ENCODE measurements at regions not wholly inside any gene's neighbourhood (a gene's known extent, or its start where the extent isn't known, plus 50 kb on each side); places are given as distances from the start of the nearest gene placed in this dataset.

DNA sequence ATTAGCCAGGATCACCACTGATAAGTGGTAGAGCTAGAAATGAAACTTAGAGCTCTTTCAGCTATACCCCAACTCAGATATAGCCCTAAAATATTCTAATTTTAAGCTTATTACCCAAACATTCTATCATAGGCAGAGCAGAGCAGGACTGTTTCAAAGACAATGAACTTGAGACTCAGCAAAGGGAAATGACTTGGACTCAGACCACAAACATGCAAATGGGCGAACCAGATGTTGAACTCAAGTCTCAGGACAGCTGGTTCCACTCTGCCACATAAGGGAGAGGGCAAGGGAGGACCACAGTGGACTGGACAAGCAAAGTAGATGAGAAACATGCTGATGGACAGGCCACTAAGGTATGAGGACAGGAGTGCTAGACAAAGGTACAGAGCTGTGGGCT, 315.3 kb downstream of the OMA1 start:
- Mint-ChIP-seq H3K27me3 (ENCODE audit: low read depth, unreplicated experiment) (peaks cover 18% of the 10 kb centered on the region), H3K4me1 (ENCODE audit: low read depth, unreplicated experiment) (no peaks in the 10 kb centered on the region), H3K9me3 (ENCODE audit: unreplicated experiment) (no peaks in the 10 kb centered on the region), H3K4me3 (ENCODE audit: unreplicated experiment) (no peak overlapping the region), H3K27ac (ENCODE audit: unreplicated experiment) (no peak overlapping the region), H3K36me3 (ENCODE audit: low read depth, unreplicated experiment) (no peaks in the 10 kb centered on the region)
- Histone ChIP-seq H3K4me1 (ENCODE audit: insufficient read depth, low read length) (no peaks in the 10 kb centered on the region), H2AFZ (ENCODE audit: low read depth, low read length) (no peak overlapping the region), H3K36me3 (ENCODE audit: insufficient read depth, low read length) (no peaks in the 10 kb centered on the region), H3K27me3 (ENCODE audit: insufficient read depth, low read length) (no peaks in the 10 kb centered on the region), H3K4me2 (ENCODE audit: low read length) (no peak overlapping the region), H3K9ac (ENCODE audit: low read length) (no peak overlapping the region), H3K79me2 (ENCODE audit: insufficient read depth, low read length) (no peaks in the 10 kb centered on the region), H3K27ac (ENCODE audit: low read depth, low read length) (no peak overlapping the region), H3K9me3 (ENCODE audit: insufficient read depth, low read depth, low read length) (no peaks in the 10 kb centered on the region), H4K20me1 (ENCODE audit: insufficient read depth, low read length) (no peaks in the 10 kb centered on the region), H3K4me3 (ENCODE audit: insufficient read depth, low read depth, low read length) (no peak overlapping the region)
- FAIRE-seq: no peak
- DNase-seq (ENCODE audit: low read depth): no peak
- TF ChIP-seq EZH2 (IDR thresholded peaks at IDR 0.05; ENCODE audit: insufficient read depth, low read length) (no peak), CTCF (IDR thresholded peaks at IDR 0.05; ENCODE audit: insufficient read depth, low read depth, low read length) (no peak)

DNA sequence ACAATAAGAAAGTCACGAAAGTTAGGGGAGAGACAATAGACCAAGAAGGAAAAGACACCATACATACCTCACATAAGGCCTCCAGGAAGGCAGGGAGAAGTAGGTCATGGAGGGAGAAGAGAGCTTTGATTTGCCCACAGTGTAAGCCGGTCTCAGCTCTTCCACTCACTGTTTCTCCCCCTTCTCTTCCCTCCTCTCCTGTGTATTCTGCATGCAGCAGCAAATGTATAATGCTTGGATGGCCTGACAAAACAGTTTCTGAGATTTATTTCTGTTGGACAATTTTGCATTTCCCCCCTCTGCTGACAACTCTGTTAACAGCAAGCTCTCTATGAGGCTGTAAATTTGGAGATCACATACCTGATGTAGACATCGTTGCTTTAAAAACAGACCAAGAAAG, 318.9 kb downstream of the OMA1 start:
- no peak for DNase-seq (ENCODE audit: low read depth)
- Mint-ChIP-seq H3K9me3 (ENCODE audit: unreplicated experiment) (no peaks in the 10 kb centered on the region), H3K27ac (ENCODE audit: unreplicated experiment) (no peak overlapping the region), H3K4me3 (ENCODE audit: unreplicated experiment) (no peak overlapping the region), H3K27me3 (ENCODE audit: low read depth, unreplicated experiment) (peaks cover 11% of the 10 kb centered on the region), H3K36me3 (ENCODE audit: low read depth, unreplicated experiment) (no peaks in the 10 kb centered on the region), H3K4me1 (ENCODE audit: low read depth, unreplicated experiment) (no peaks in the 10 kb centered on the region)
- Histone ChIP-seq H3K79me2 (ENCODE audit: insufficient read depth, low read length) (no peaks in the 10 kb centered on the region), H3K4me3 (ENCODE audit: insufficient read depth, low read depth, low read length) (no peak overlapping the region), H3K9me3 (ENCODE audit: insufficient read depth, low read depth, low read length) (no peaks in the 10 kb centered on the region), H3K27ac (ENCODE audit: low read depth, low read length) (no peak overlapping the region), H2AFZ (ENCODE audit: low read depth, low read length) (no peak overlapping the region), H3K36me3 (ENCODE audit: insufficient read depth, low read length) (no peaks in the 10 kb centered on the region), H3K4me2 (ENCODE audit: low read length) (no peak overlapping the region), H4K20me1 (ENCODE audit: insufficient read depth, low read length) (no peaks in the 10 kb centered on the region), H3K9ac (ENCODE audit: low read length) (no peak overlapping the region), H3K4me1 (ENCODE audit: insufficient read depth, low read length) (no peaks in the 10 kb centered on the region), H3K27me3 (ENCODE audit: insufficient read depth, low read length) (no peaks in the 10 kb centered on the region)
- TF ChIP-seq CTCF (IDR thresholded peaks at IDR 0.05; ENCODE audit: insufficient read depth, low read depth, low read length) (no peak), EZH2 (IDR thresholded peaks at IDR 0.05; ENCODE audit: insufficient read depth, low read length) (no peak)
- no peak for FAIRE-seq

DNA sequence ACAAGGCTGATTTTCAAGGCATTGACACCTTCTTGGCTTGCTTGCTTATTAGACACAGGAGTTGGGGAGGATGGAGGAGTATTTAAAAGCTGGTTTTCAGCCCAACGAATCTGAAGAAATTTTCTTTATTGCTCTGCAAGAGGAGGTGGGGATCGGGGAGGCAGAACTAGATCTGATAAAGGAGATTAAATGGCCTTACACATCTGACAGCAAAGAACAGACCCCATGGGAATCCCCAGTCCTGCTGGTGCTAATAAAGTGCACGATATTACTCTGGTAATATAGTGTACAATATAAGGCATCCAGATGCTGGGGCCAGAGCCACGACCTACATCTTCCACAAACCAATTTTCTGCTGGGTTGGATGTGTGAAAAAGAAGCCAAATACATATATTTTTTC, 323.0 kb downstream of the OMA1 start:
- H3K27ac Mint-ChIP-seq (ENCODE audit: unreplicated experiment): no peak overlapping the region
- H3K27me3 Mint-ChIP-seq (ENCODE audit: low read depth, unreplicated experiment): peaks cover 7% of the 10 kb centered on the region
- H3K9me3 ChIP-seq (ENCODE audit: insufficient read depth, low read depth, low read length): no peaks in the 10 kb centered on the region
- no peaks in the 10 kb centered on the region for H3K27me3 ChIP-seq (ENCODE audit: insufficient read depth, low read length)
- H3K4me2 ChIP-seq (ENCODE audit: low read length): no peak overlapping the region
- H3K4me1 ChIP-seq (ENCODE audit: insufficient read depth, low read length): no peaks in the 10 kb centered on the region
- H3K27ac ChIP-seq (ENCODE audit: low read depth, low read length): no peak overlapping the region
- no peaks in the 10 kb centered on the region for H4K20me1 ChIP-seq (ENCODE audit: insufficient read depth, low read length)
- H3K36me3 Mint-ChIP-seq (ENCODE audit: low read depth, unreplicated experiment): no peaks in the 10 kb centered on the region
- DNase-seq (ENCODE audit: low read depth): no peak
- no peaks in the 10 kb centered on the region for H3K36me3 ChIP-seq (ENCODE audit: insufficient read depth, low read length)
- no peak overlapping the region for H3K9ac ChIP-seq (ENCODE audit: low read length)
- H3K4me3 ChIP-seq (ENCODE audit: insufficient read depth, low read depth, low read length): no peak overlapping the region
- H3K4me3 Mint-ChIP-seq (ENCODE audit: unreplicated experiment): no peak overlapping the region
- TF ChIP-seq EZH2 (IDR thresholded peaks at IDR 0.05; ENCODE audit: insufficient read depth, low read length) (no peak), CTCF (IDR thresholded peaks at IDR 0.05; ENCODE audit: insufficient read depth, low read depth, low read length) (no peak)
- no peak for FAIRE-seq
- H3K4me1 Mint-ChIP-seq (ENCODE audit: low read depth, unreplicated experiment): no peaks in the 10 kb centered on the region
- no peaks in the 10 kb centered on the region for H3K79me2 ChIP-seq (ENCODE audit: insufficient read depth, low read length)
- H2AFZ ChIP-seq (ENCODE audit: low read depth, low read length): no peak overlapping the region
- H3K9me3 Mint-ChIP-seq (ENCODE audit: unreplicated experiment): no peaks in the 10 kb centered on the region

All from astrocyte (in vitro differentiated cells and primary cell).